H1 (cell line): ENCODE measurements at regions not wholly inside any gene's neighbourhood (a gene's known extent, or its start where the extent isn't known, plus 50 kb on each side); places are given as distances from the start of the nearest gene placed in this dataset.

Experiments
- CTCF ChIA-PET: fragments of 300-600 bp; sonication (Branson Sonifier 250); formaldehyde crosslinking; loops from one replicate; lab custom pipeline; 2021; ENCODE audit not compliant: partially characterized antibody; lab: Charles Lee
- POLR2A ChIA-PET: fragments of 300-600 bp; sonication (Branson Sonifier 250); formaldehyde crosslinking; loops from one replicate; lab custom pipeline; 2021; ENCODE audit warnings: inconsistent platforms; ENCODE audit not compliant: partially characterized antibody; lab: Charles Lee
- DNase-seq, 2 experiments: peaks; one replicate each; pipeline versions ENCODE4 v3.0.0 to v3.0.0-alpha.2; 2010 to 2022; ENCODE audit warnings: low spot score in 2 of 2, low read depth in 1 of 2, mixed read lengths in 1 of 2
- FAIRE-seq: peaks from 2 replicates; lab custom pipeline; 2011; peaks lifted over from hg19 to GRCh38; lab: Jason Lieb, UNC
- H2AFZ ChIP-seq: 2 replicates; pipeline ENCODE4 v1.8.1; 2012; ENCODE audit warnings: low read length, inconsistent platforms
- H2AK5ac ChIP-seq: 2 replicates; pipeline ENCODE4 v1.6.1; 2013; ENCODE audit warnings: low read depth, low read length
- H2BK120ac ChIP-seq: replicated peaks from 2 replicates; pipeline ENCODE3; 2013; ENCODE audit warnings: low read depth, low read length, inconsistent platforms
- H2BK12ac ChIP-seq: 2 replicates; pipeline ENCODE4 v1.6.1; 2013; ENCODE audit warnings: low read depth, low read length
- H2BK15ac ChIP-seq: 2 replicates; pipeline ENCODE4 v1.6.1; 2013; ENCODE audit warnings: low read length
- H2BK20ac ChIP-seq: 2 replicates; pipeline ENCODE4 v1.6.1; 2013; ENCODE audit warnings: low read length
- H2BK5ac ChIP-seq: 2 replicates; pipeline ENCODE4 v1.6.1; 2013; ENCODE audit warnings: low read depth, low read length
- H3K14ac ChIP-seq: 2 replicates; pipeline ENCODE4 v1.6.1; 2013; ENCODE audit warnings: inconsistent platforms; ENCODE audit not compliant: insufficient read length
- H3K18ac ChIP-seq: 2 replicates; pipeline ENCODE4 v1.6.1; 2013; ENCODE audit warnings: low read length; ENCODE audit errors: extremely low read depth
- H3K23ac ChIP-seq: 2 replicates; pipeline ENCODE4 v1.6.1; 2013; ENCODE audit warnings: inconsistent platforms; ENCODE audit not compliant: insufficient read length
- H3K23me2 ChIP-seq: 2 replicates; pipeline ENCODE4 v1.6.1; 2013; ENCODE audit warnings: low read depth, low read length
- H3K27ac ChIP-seq: 2 replicates; pipeline ENCODE4 v1.6.1; 2011; ENCODE audit warnings: low read depth, low read length, inconsistent platforms
- H3K27me3 ChIP-seq, 4 experiments: replicated peaks in 1 of 4; 1 replicate in 1 of 4; 2 replicates in 3 of 4; pipeline versions ENCODE4 v1.6.1 to v1.8.1; 2011 to 2013; ENCODE audit warnings: low read length in 3 of 4, mild to moderate bottlenecking in 3 of 4, inconsistent platforms in 2 of 4, mixed read lengths in 2 of 4, moderate library complexity in 1 of 4; ENCODE audit not compliant: control insufficient read depth in 3 of 4, insufficient read depth in 3 of 4; ENCODE audit errors: extremely low read depth in 1 of 4
- H3K36me3 ChIP-seq, 4 experiments: 2 replicates each; pipeline versions ENCODE4 v1.6.1 to v1.8.1; 2011 to 2013; ENCODE audit warnings: mild to moderate bottlenecking in 4 of 4, low read length in 3 of 4, moderate library complexity in 2 of 4, control low read depth in 1 of 4, inconsistent platforms in 1 of 4; ENCODE audit not compliant: insufficient read depth in 4 of 4, control insufficient read depth in 2 of 4
- H3K4ac ChIP-seq: replicated peaks from 2 replicates; pipeline ENCODE3; 2013; ENCODE audit warnings: low read length, low read depth, mixed read lengths, inconsistent platforms; ENCODE audit not compliant: insufficient read length
- H3K4me1 ChIP-seq, 4 experiments: replicated peaks in 1 of 4; 1 replicate in 1 of 4; 2 replicates in 3 of 4; pipeline versions ENCODE4 v1.6.1 to v1.8.1; 2011 to 2013; ENCODE audit warnings: low read length in 3 of 4, inconsistent platforms in 2 of 4, mixed read lengths in 1 of 4; ENCODE audit not compliant: insufficient read depth in 4 of 4, control insufficient read depth in 3 of 4
- H3K4me2 ChIP-seq, 2 experiments: 2 replicates each; pipeline versions ENCODE4 v1.6.1 to v1.8.1; 2011 to 2013; ENCODE audit warnings: low read depth in 2 of 2, low read length in 2 of 2, control low read depth in 1 of 2, inconsistent platforms in 1 of 2, mild to moderate bottlenecking in 1 of 2; ENCODE audit not compliant: insufficient read depth in 1 of 2
- H3K4me3 ChIP-seq, 4 experiments: fragments of 200-600, 300-600 bp in 1 of 4; sonication (generic), shearing (Covaris generic), sonication (Bioruptor Twin) in 1 of 4; 2 replicates each; pipeline versions ENCODE4 v1.5.1 to v1.8.1; 2011 to 2016; ENCODE audit warnings: low read length in 4 of 4, low read depth in 3 of 4, control low read depth in 2 of 4, inconsistent platforms in 2 of 4, mild to moderate bottlenecking in 2 of 4, mixed read lengths in 1 of 4, moderate library complexity in 1 of 4; ENCODE audit not compliant: insufficient read depth in 2 of 4; ENCODE audit errors: extremely low read depth in 1 of 4
- H3K56ac ChIP-seq: replicated peaks from 2 replicates; pipeline ENCODE3; 2013; ENCODE audit warnings: low read depth, mild to moderate bottlenecking, mixed read lengths, low read length, inconsistent platforms; ENCODE audit not compliant: insufficient read length
- H3K79me1 ChIP-seq: 2 replicates; pipeline ENCODE4 v1.6.1; 2013; ENCODE audit warnings: low read depth, low read length, control low read depth
- H3K79me2 ChIP-seq, 2 experiments: 2 replicates each; pipeline versions ENCODE4 v1.6.1 to v1.8.1; 2012 to 2013; ENCODE audit warnings: low read length in 2 of 2, mild to moderate bottlenecking in 2 of 2, inconsistent platforms in 1 of 2; ENCODE audit not compliant: insufficient read depth in 2 of 2, control insufficient read depth in 1 of 2
- H3K9ac ChIP-seq, 4 experiments: replicated peaks in 1 of 4; 1 replicate in 1 of 4; 2 replicates in 3 of 4; pipeline versions ENCODE4 v1.6.1 to v1.8.1; 2011 to 2013; ENCODE audit warnings: low read depth in 3 of 4, low read length in 3 of 4, control low read depth in 2 of 4, mild to moderate bottlenecking in 2 of 4, moderate library complexity in 2 of 4, inconsistent platforms in 1 of 4; ENCODE audit errors: extremely low read depth in 1 of 4
- H3K9me3 ChIP-seq, 2 experiments: 2 replicates each; pipeline versions ENCODE4 v1.6.1 to v1.8.1; 2012 to 2013; ENCODE audit warnings: mild to moderate bottlenecking in 2 of 2, moderate library complexity in 2 of 2, control low read depth in 1 of 2, inconsistent platforms in 1 of 2, low read depth in 1 of 2, low read length in 1 of 2, mixed read lengths in 1 of 2; ENCODE audit not compliant: insufficient read depth in 2 of 2
- H4K20me1 ChIP-seq, 2 experiments: replicated peaks in 1 of 2; 2 replicates each; pipeline versions ENCODE3 to v1.8.1; 2011 to 2013; ENCODE audit warnings: inconsistent platforms in 2 of 2, low read length in 2 of 2, mild to moderate bottlenecking in 1 of 2; ENCODE audit not compliant: insufficient read depth in 2 of 2, control insufficient read depth in 1 of 2
- H4K5ac ChIP-seq: 2 replicates; pipeline ENCODE4 v1.6.1; 2013; ENCODE audit warnings: low read length, low read depth, mixed read lengths, inconsistent platforms; ENCODE audit not compliant: insufficient read length
- H4K8ac ChIP-seq: 2 replicates; pipeline ENCODE4 v1.8.0; 2013; ENCODE audit warnings: mild to moderate bottlenecking, moderate library complexity, low read length, inconsistent platforms; ENCODE audit not compliant: insufficient read depth; ENCODE audit errors: extremely low read depth
- H4K91ac ChIP-seq: replicated peaks from 2 replicates; pipeline ENCODE3; 2013; ENCODE audit warnings: low read length, mixed read lengths, inconsistent platforms; ENCODE audit not compliant: insufficient read length
- CBX5 ChIP-seq: fragments of 300-800, 300-1000 bp; sonication (generic); IDR thresholded peaks from 2 replicates; pipeline ENCODE4 v1.7.1; 2016; ENCODE audit warnings: antibody characterized with exemption, low read length, low read depth
- CTCF ChIP-seq, 3 experiments: IDR thresholded peaks; 1 replicate in 2 of 3; 2 replicates in 1 of 3; pipeline versions ENCODE4 v1.5.1 to v1.6.1; 2011; ENCODE audit warnings: low read length in 3 of 3, mild to moderate bottlenecking in 3 of 3, inconsistent platforms in 2 of 3, low read depth in 1 of 3, moderate library complexity in 1 of 3; ENCODE audit not compliant: insufficient read depth in 1 of 3; ENCODE audit errors: control extremely low read depth in 1 of 3
- EZH2 ChIP-seq: fragments of 200-600 bp; sonication (generic); IDR thresholded peaks from 2 replicates; pipeline ENCODE4 v1.7.1; 2012; ENCODE audit warnings: low read depth, mild to moderate bottlenecking, moderate library complexity, low read length, inconsistent platforms; ENCODE audit not compliant: severe bottlenecking
- HDAC2 ChIP-seq, 2 experiments: fragments of 300-600 bp in 1 of 2; sonication (generic) in 1 of 2; IDR thresholded peaks; 2 replicates each; pipeline ENCODE4 v1.6.1; 2011 to 2012; ENCODE audit warnings: low read depth in 2 of 2, low read length in 2 of 2, mild to moderate bottlenecking in 2 of 2, moderate library complexity in 2 of 2, borderline replicate concordance in 1 of 2, inconsistent platforms in 1 of 2
- HDAC6 ChIP-seq: IDR thresholded peaks from one replicate; pipeline ENCODE4 v1.7.1; 2012; ENCODE audit warnings: low read depth, mild to moderate bottlenecking, inconsistent platforms, low read length, moderate library complexity
- MAFK ChIP-seq: IDR thresholded peaks from 2 replicates; pipeline ENCODE4 v1.6.1; 2012; ENCODE audit warnings: low read depth, mild to moderate bottlenecking, improper control_type of control experiment, low read length
- SIN3A ChIP-seq, 2 experiments: IDR thresholded peaks in 1 of 2; conservative IDR thresholded peaks in 1 of 2; 2 replicates each; pipeline ENCODE4 v1.6.1; 2011 to 2012; ENCODE audit warnings: low read length in 2 of 2, improper control_type of control experiment in 1 of 2, low read depth in 1 of 2, mild to moderate bottlenecking in 1 of 2
- SIX5 ChIP-seq: IDR thresholded peaks from 2 replicates; pipeline ENCODE4 v1.6.1; 2011; ENCODE audit warnings: mild to moderate bottlenecking, low read depth, low read length
- TBP ChIP-seq: IDR thresholded peaks from 2 replicates; pipeline ENCODE4 v1.6.1; 2011; ENCODE audit warnings: low read depth, low read length, improper control_type of control experiment
- YY1 ChIP-seq: IDR thresholded peaks from 2 replicates; pipeline ENCODE4 v1.6.1; 2011; ENCODE audit warnings: low read depth, mild to moderate bottlenecking, low read length
- WGBS, 2 experiments: shearing (Covaris generic) in 1 of 2; methylation state at CpG; one replicate each; pipeline versions ENCODE4 v1.1.6 to v1.1.7; 2013 to 2015; ENCODE audit warnings: low lambda C conversion rate in 2 of 2, mixed read lengths in 2 of 2, inconsistent platforms in 1 of 2, low coverage in 1 of 2, missing lambda C conversion rate in 1 of 2; ENCODE audit not compliant: insufficient replicate concordance in 2 of 2, insufficient coverage in 1 of 2, insufficient read length in 1 of 2; ENCODE audit errors: extremely low coverage in 1 of 2, missing lambda C conversion rate in 1 of 2; 5-methylcytosine and 5-hydroxymethylcytosine counted together

DNA sequence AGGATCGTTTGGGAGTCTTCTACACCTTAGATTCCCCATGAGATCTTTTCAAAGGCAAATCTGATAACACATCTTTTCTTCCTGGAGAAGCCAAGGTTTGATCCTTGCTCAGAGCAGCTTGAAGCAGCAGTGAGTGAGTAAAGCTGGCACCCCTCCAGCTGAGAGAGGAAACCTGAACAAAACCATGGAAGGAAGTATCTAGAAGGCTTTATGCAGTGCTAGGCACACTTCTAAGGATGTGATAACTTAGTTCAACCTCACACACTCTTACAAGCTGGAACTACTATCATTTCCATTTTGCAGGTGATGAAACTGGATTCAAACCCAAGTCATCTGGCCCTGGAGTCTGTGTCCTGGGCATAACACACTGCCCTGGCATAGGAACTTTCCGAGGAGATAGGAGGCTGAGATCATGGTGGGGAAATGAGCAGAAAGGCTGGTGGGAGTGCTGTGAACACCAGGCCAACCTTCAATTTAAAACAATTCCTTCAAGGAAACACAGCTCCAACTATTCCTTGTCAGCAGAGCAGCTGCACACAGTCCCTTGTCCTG lies 71.2 kb downstream of the CTAGE1 start:
- H2BK5ac ChIP-seq, result no peak overlapping the region
- no peak overlapping the region; a peak in 1 of 7 replicates for H3K9ac ChIP-seq
- H3K4me1 ChIP-seq, result peaks cover 0 to 23% (median 5%) of the 10 kb centered on the region in 4 experiments; a peak in 4 of 7 replicates
- H4K20me1 ChIP-seq, result peaks cover 3 to 11% of the 10 kb centered on the region in 2 experiments
- no peaks in the 10 kb centered on the region for H3K9me3 ChIP-seq
- ChIA-PET POLR2A (interaction anchor here (1.1 kb wide), 1 partner anchor 14 kb away, joined by 4 read pairs; no protein-coding TSS in a partner anchor), CTCF (interaction anchor here (0.8 to 1.4 kb wide), 3 partner anchors 13 to 216 kb away, joined by 3 to 6 read pairs (median 3); no protein-coding TSS in a partner anchor)
- H3K27ac ChIP-seq, result no peak overlapping the region
- no peak overlapping the region for H3K4ac ChIP-seq
- H4K91ac ChIP-seq, result no peak overlapping the region
- H3K4me3 ChIP-seq, result peak overlapping the region in 2 of 4 experiments; percentile 21 to 36; a peak in 5 of 8 replicates
- no peak overlapping the region for H2AFZ ChIP-seq
- H2BK15ac ChIP-seq, result no peak overlapping the region
- no peaks in the 10 kb centered on the region for H3K79me1 ChIP-seq
- H3K14ac ChIP-seq, result no peak overlapping the region
- no peak overlapping the region for H2BK12ac ChIP-seq
- no peak overlapping the region for H3K23ac ChIP-seq
- FAIRE-seq (no peak), DNase-seq (no peak)
- WGBS, 2 experiments, result 73% methylated on average over 2 of the region's 2 CpGs; no CpG with 5 or more reads in 1 of the 2 experiments
- H3K23me2 ChIP-seq, result peaks cover 11% of the 10 kb centered on the region
- H3K18ac ChIP-seq, result no peak overlapping the region
- H4K5ac ChIP-seq, result no peak overlapping the region
- H3K36me3 ChIP-seq, result no peaks in the 10 kb centered on the region
- H3K4me2 ChIP-seq, result peak overlapping the region; percentile 63 to 81
- H3K56ac ChIP-seq, result no peak overlapping the region
- H3K79me2 ChIP-seq, result no peaks in the 10 kb centered on the region
- H3K27me3 ChIP-seq, result peaks cover 24 to 60% (median 54%) of the 10 kb centered on the region in 4 experiments
- no peak overlapping the region for H2BK120ac ChIP-seq
- no peak overlapping the region for H2BK20ac ChIP-seq
- no peak overlapping the region for H2AK5ac ChIP-seq
- H4K8ac ChIP-seq, result no peak overlapping the region
- TF ChIP-seq CTCF (IDR thresholded peaks at IDR 0.05; ENCODE audit: control extremely low read depth in 1 of 3, insufficient read depth in 1 of 3, low read depth in 1 of 3, low read length in 3 of 3) (no peak), YY1 (no peak), HDAC6 (no peak), CBX5 (no peak), MAFK (no peak), EZH2 (no peak), SIN3A (conservative IDR thresholded peaks at IDR 0.05 in 1 of 2, IDR thresholded peaks at IDR 0.05 in 1 of 2; ENCODE audit: low read depth in 1 of 2, low read length in 2 of 2) (no peak), SIX5 (no peak), TBP (no peak), HDAC2 (IDR thresholded peaks at IDR 0.05; ENCODE audit: borderline replicate concordance in 1 of 2, low read depth in 2 of 2, low read length in 2 of 2) (no peak)
